ENCODE measurements at regions not wholly inside any gene's neighbourhood (a gene's known extent, or its start where the extent isn't known, plus 50 kb on each side); places are given as distances from the start of the nearest gene placed in this dataset.
"Not testable (repeated sequence)": the region's sequence is repeated elsewhere in the genome, so short reads cannot be mapped to it uniquely, and the experiment has no call there.

DNA sequence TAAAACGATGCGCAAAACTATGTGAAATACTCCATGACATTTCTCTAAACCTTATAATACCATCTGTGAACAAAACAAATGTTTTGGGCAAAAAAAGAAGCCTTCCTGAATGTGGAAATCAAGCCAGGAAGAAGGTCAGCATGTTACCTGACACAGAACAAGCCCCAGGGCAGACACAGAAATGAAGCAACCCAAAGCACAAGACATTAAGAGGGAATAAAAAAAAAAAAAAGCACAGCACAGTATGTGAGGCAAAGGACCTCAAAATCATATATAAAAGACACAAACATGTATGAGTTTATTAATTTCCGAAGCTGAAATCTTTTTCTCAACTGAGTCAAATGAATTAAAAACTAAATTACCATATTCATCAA, 161.8 kb downstream of the SKIDA1 start:
- DNase-seq = no peak

DNA sequence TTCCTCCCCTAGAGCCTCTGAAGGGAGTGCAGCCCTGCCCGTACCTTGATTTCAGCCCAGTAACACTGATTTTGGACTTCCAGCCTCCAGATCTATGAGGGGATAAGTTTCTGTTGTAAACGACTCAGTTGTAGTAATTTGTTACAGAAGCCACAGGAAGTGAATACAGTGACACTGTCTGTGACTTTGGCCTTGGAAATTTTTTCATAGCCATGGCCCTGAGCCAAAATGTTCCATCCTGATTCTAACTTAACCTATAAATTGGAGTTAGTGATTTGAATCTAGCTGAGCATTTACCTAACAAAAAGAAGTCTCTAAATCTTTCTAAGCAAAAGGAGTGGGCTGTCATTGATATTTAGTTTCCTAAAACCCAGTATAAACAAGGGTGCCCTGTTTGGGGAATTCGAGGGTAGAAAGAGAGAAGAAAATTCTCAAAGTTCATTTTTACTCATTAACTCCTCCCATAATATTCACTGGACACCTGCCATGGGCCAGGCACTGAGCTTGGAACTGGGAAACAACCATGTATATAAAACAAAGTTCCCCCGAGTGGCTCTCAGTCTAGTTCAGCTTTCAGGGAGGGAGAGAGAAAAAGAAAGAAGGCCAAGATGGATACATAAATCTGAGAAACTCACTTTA, 162.3 kb downstream of the SKIDA1 start:
- DNase-seq = no peak

DNA sequence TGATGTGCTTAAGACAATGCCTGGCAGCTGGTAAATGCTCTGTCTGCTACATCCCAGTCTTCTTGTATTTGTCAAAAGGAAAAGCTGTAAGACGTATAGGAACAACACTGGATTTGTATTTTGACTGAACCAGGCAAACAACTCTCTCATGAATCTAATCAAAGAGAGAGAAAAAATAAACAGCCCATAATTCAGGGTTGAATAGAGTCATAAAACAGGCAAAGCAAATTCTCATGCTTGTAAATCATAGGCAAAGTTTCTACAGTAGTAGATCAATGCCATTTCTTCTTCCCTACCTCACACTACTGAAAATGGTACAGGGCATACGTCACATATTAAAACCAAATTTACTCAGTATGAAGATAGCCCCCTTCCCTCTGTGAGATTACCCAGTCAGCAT, 166.3 kb downstream of the SKIDA1 start:
- DNase-seq = no peak

DNA sequence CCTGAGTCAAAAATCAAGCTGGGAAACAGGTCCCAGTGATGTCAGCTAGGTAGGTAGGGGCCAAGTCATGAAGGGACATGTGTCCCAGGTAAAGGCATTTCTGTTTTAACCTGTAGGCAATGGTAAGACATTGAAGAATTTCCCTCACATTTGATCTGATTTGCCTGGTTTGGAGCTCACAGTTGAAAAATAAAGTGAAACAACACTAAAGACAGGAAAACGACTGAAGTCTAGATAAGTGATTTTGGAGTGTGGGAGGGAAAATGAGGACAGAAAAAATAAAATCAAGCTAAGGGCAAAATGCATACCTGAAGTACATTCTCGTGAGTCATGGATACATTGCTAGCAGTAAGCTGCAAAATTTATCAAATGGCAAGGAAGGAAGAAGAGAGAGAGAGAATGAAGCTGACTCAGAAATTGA, 169.9 kb downstream of the SKIDA1 start:
- DNase-seq = no peak

DNA sequence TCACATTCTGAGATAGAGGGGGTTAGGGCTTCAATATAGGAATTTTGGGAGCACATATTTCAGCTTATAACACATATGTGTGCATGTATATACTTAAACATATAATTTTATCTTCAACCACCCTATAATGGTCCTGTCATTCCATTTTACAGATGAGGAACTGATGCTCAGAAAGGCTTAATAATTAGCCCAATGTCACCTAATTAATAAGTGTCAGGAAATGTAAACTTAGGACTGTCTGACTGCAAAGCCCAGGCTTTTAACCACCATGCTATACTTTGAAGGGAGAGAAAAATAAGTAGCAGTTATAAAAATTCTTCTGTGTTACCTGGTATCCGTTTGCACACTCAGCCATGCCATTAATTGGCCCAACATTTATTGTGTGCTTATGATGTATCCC, 172.6 kb downstream of the SKIDA1 start:
- no peak for DNase-seq

DNA sequence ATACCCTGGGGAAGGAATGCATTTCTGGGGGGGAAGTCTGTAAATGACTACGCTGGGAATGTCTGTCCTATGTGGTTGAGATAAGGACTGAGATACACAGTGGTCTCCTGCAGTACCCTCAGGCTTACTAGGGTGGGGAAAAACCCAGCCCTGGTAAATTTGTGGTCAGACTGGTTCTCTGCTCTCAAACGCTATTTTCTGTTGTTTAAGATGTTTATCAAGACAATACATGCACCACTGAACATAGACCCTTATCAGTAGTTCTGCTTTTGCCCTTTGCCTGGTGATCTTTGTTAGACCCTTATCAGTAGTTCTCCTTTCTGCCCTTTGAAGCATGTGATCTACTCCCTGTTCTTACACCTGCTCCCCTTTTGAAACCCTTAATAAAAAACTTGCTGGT, 173.9 kb downstream of the SKIDA1 start:
- not testable (repeated sequence) for DNase-seq

DNA sequence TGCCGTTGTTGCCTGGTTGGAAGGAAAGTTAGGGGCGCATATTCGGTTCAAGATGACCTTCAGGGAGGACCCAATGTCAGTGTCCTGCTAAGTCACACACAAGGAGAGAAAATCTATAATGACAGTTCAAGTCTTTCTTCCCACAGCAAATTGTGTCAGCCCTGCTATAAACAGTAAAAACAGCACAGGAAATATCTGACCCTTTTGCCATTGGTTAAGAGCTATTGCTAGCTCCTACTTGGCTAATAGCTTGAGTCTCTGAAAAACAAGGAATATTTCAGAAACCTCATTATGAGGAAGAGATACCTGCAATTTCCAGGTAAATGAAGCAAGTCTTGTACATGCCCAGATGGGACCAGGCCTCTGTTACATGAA, 175.6 kb downstream of the SKIDA1 start:
- DNase-seq = no peak

DNA sequence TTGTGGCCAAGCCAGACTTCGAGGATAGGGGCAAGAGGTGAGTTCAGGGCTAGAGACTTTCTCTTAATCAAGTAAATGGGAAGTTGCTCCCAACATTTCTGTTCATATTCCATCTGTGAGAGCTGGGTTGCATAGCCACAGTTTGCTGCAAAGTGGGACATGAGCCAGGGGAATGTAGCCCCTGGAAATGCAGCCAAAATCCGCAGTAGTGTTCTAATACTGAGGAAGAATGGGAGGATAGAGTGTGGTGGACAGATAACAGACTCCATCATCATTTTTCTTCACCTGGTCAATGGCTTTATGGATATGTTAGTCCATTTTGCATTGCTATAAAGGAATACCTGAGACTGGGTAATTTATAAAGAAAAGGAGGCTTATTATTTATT, 177.7 kb downstream of the SKIDA1 start:
- DNase-seq = no peak

DNA sequence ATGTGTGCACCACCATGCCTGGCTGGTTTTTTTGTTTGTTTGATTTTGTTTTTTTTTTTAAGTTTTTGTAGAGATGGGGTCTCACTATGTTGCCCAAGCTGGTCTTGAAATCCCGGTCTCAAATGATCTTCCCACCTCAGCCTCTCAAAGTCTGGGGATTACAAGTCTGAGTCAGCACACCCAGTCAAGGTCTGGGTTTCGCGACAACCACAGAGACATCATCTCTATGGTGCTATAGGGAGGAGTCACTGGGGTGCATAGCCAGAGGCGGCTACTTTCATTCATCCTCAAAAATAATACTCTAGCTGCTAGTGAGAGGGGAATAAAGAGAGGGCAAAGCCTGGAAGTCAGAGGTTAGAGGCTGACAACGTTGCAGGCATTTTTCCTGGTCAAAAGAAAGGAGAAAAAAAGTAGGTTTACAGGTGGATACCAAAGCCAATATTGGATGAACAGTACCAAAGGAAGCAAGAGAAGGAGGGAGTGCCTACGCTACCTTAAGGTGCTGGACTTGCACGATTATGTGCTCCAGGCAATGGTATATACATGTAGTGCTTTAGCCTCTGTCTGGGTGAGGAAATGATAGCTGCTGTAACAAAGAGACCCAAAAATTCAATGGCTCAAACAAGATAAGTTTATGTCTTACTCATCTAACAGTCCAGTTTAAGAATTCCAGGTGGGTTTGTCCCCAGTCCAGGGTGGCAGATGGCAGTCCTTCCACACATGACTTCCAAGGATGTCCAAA, 178.3 kb downstream of the SKIDA1 start:
- no peak for DNase-seq

DNA sequence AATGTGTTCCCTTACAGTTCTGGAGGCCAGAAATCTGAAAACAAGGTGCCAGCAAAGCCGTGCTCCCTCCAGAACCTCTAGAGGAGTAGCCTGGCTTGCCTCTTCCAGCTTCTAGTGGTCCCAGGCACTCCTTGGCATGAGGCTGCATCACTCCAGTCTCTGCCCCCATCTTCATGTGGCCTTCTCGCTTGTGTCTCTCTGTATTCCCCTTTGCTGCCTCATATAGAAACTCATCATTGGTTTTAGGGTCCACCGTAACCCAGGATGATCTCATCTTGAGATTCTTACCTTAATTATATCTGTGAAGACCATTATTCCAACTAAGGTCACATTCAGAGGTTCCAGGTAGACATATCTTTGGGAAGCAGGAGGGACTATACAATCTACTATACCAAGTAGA, 182.4 kb downstream of the SKIDA1 start:
- no peak for DNase-seq

DNA sequence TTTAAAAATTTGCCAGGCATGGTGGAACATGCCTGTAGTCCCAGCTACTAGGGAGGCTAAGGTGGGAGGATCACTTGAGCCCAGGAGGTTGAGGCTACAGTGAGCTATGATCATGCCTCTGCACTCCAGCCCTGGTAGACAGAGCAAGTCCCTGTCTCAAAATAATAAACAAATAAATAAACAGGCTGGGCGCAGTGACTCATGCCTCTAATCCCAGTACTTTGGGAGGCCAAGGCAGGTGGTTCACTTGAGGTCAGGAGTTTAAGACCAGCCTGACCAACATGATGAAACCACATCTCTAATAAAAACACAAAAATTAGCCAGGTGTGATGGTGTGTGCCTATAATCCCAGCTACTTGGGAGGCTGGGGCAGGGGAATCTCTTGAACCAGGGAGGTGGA, 183.0 kb downstream of the SKIDA1 start:
- not testable (repeated sequence) for DNase-seq

DNA sequence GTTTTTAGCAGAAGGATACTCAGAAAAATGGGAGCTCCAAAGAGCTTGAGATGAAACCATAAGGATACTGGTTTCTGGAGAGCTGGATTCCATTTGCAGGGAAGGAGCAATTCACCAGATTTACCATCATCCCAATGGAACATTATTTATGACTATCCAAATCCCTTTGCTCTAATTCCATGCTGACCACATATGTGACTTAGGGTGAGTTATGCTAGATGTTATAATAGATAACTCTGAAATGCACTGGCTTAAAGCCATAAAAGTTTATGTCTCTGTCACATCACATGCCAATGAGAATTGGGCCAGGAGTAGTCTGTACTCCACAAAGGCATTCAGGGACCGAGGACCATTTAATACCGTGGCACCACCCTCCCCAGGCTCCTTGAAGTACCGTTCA, 185.2 kb downstream of the SKIDA1 start:
- no peak for DNase-seq

DNA sequence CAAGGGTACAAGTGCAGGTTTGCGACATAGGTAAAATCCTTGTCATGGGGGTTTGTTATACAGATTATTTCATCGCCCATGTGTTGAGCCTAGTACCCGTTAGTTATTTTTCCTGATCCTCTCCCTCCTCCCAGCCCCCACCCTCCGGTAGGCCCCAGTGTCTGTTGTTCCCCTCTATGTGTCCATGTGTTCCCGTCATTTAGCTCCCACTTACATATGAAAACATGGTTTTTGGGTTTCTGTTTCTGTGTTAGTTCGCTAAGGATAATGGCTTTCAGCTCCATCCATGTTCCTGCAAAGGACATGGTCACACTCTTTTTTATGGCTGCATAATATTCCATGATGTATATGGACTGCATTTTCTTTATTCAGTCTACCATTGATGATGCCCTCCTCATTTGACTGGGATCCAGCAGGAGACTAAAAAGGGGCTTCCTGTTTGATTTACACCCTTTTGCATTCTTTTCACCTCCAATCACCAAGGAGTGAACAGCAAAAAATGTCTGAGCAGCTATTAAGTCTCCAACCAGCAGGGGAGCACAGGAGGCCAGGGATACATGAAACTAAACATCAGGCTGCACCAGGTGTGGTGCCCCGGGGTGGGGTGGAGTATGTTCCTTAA, 188.2 kb downstream of the SKIDA1 start:
- no peak for DNase-seq

DNA sequence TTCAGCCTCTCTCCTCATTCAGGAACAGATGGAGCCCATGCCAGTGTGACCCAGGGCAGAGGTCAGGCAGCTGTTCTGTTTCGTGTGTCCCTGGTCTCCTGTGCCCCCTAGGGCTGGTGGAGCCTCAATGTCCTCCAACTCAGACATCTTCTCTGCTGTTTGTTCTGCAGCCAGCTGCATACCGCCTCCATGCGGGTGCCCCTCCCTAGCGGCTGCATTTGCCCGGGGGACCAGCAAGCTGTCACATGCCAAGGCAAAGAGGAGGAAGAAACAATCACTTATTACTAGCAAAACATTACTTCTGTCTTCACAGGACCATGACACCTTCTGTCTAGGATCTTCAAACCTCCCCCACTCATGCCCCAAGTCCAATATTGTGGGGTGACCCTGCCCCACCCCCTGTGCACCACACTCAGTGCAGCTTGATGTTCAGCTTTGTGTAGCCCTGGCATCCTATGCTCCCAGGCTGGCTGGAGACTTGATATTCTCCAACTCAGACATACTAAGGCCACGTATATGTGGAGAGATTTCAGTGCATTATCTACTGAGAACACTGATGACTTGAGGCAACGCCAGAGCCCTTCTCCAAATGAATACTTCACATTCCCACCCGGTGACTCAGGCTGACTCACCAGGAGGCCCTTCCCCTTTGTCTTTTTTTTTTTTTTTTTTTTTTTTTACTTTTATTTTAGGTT, 188.9 kb downstream of the SKIDA1 start:
- DNase-seq = no peak

DNA sequence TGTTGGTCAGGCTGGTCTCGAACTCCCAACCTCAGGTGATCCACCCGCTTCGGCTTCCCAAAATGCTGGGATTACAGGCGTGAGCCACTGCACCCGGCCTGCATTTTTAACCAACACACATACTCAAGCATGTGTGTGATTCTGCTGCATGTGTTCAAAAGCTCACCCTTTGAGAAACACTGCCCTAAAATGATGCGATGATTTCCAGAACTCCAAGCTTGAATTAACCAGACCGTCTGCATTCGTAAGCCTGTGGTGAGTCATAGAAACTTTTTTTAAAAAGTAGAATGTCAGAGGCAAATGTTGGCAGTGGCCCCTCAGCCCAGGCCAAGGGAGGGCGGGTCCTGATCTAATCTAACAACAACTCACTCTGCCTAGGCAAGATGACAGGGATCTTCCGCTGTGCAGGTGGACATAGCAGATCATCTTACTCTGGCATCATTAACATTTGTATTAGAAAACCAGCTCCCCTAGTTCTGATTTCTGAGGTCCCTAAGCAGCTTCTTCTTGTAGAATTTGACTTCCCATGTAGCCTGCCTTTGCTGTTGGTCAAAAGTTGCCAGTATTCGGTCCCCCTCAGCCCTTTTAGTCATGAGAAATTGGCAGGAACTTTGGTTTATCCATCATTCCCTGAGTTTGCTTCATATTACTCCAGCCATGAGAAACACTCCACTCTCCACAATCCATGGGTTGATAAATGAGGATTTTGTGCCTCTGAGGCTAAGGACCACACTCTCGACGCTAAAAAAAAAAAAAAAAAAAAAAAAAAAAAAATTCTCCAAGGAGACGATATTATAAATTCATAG, 190.4 kb downstream of the SKIDA1 start:
- DNase-seq = no peak

DNA sequence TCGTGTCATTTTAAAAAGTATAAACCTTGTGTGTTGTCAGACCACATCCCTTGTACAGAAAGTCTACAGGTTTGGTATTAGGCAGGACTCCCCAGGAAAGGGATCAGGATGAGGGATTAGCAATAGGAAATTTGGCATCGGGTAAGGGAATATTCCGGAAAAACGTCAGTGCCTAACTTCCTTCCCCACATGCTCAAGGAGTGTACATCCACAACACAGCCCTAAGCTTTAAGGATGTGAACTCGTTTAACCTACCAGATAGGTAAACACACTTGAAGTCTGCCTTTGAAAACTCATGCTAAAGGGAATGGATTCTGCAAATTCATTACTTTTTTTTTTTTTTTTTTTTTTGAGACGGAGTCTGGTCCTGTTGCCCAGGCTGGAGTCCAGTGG, 194.9 kb downstream of the SKIDA1 start:
- DNase-seq = no peak

DNA sequence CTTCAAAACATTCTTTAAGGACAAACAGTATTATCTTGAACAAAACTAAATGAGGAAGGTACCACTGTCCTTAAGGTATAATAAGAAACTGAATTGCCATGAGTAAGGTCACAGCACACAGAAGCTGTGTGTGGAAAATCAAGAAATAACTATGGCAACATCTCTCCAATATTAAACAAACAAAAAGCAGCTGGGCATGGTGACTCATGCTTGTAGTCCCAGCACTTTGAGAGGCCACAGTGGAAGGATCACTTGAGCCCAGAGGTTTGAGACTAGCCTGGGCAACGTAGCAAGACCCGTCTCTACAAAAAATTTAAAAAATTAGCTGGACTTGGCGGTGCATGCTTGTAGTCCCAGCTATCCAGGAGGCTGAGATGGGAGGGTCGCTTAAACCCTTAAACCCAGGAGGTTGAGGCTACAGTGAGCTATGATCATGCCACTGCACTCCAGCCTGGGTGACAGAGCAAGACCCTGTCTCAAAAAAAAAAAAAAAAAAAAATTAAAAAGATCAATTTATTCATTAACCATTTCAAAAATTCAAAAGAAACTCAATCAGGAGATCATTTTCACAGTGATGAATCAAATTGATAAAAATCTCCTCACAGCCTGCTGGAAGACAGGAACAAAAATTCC, 195.4 kb downstream of the SKIDA1 start:
- DNase-seq = no peak

DNA sequence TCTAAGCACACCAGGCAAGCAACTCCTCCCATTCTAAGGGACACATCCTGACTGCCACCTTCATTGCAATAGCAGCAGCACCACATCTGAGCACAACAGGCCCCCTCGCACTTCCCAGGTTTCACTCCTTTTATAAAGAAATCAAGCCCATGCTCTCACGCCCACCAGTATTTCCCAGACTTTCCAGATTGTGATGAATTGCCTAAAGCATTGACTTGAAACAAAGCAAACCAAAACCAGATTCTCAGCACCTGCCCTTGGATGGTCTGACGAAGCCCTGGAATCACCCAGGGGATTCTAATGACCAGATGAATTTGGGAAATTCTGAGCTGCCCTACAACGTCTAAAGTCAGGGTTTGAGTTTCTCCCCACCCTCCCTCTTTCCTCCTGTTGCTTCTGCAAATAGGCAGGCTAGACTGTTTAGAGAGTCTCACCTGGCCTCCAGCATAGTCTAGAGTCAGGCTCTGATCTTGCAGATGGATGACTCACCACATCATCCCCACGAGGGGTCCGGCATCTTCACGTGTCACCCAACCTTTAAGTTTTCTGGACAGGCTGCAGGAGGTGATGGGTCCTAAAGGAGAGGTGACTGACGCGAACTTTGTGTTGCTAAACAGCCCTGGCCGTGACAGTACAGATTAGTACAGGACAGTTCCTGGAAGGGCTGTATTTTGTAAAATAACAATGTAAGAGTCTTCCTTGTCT, 198.0 kb downstream of the SKIDA1 start:
- no peak for DNase-seq

DNA sequence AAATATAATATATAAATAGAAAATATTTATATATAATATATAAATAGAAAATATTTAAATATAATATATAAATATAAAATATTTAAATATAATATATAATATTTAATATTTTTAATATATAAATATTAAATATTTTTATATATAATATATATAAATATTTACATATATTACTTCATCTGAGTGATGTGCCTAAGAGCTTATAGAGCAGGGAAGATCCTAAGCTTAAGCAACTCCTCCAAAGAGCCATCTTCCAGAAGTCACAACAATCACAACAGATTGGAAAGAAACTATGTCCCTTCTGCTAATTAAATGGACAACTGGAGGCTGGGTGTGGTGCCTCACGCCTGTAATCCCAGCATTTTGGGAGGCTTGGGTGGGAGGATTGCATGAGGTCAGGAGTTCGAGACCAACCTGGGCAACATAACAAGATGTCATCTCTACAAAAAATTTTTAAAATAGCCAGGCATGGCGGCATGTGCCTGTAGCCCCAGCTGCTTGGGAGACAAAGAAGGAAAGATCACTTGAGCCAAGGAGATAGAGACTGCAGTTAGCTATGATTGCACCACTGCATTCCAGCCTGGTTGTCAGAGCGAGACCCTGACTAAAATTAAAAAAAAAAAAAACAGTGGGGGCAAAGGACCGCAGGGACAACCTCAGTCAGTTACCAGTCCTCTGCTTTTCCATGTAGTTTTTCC, 198.7 kb downstream of the SKIDA1 start:
- peak; percentile 11 for DNase-seq

DNA sequence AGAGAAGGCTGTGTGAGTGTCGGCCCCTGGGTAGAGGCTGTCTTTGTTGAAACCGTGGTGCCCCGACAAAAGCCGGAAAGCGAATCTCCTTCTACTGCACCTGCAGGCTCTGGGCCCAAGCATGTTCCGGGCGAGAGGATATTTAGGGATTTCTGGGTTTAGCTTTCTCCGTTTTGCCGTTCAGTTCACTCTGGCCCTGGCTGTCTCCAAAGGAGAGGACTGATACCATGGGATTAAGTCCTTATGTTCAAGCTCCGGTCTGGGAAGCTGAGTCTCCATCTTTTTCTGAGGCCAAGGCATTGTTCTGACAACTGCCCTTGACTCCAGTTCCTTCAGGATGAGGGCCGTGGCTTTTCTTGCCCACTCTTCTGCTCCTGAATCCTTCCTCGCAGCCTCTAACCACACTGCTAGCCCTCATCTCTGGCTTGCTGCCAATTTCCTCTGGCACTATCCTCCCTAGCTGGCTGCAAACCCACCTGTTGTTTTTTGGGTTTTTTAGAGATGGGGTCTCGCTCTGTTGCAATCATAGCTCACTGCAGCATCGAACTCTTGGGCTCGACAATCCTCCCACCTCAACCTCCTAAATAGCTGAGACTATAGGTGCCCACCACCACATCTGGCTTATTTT, 206.8 kb downstream of the SKIDA1 start:
- DNase-seq = peak; percentile 58

DNA sequence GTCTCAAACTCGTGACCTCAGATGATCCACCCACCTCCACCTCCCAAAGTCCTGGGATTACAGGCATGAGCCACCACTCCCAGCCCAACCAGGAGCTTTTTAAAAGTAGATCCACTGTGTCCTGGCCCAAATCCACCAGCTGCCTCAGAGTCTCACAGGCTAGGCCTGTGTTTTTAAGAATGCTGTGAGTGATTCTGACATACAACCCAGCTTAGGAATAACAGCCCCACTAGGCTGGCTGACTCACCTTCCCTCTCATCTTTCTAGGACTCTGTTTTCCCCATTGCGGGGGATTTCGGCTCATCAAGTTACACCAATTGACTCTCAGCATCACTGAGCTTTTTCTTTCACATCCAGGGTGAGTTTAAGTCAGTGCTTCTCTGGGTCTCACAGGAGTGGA, 207.6 kb downstream of the SKIDA1 start:
- DNase-seq = no peak
